Transverse colon (tissue), 4 donors: ENCODE measurements at regions not wholly inside any gene's neighbourhood (a gene's known extent, or its start where the extent isn't known, plus 50 kb on each side); places are given as distances from the start of the nearest gene placed in this dataset.

ENCODE experiments used
- DNase-seq: peaks from one replicate; pipeline ENCODE4 v3.0.0-alpha.2; 2019
- H3K27ac ChIP-seq, 4 donors: fragments of 200-600 bp; sonication (generic); 2 replicates each; pipeline ENCODE4 v1.5.1; 2016 to 2018; ENCODE audit warnings: inconsistent platforms in 4 of 4
- H3K27me3 ChIP-seq: fragments of 200-600 bp; sonication (generic); 2 replicates; pipeline ENCODE4 v1.5.1; 2017; ENCODE audit warnings: inconsistent platforms
- H3K36me3 ChIP-seq, 4 donors: fragments of 200-600 bp; sonication (generic); 2 replicates each; pipeline ENCODE4 v1.5.1; 2017 to 2019; ENCODE audit warnings: inconsistent platforms in 4 of 4
- H3K4me1 ChIP-seq, 4 donors: fragments of 200-600 bp; sonication (generic); 2 replicates each; pipeline ENCODE4 v1.5.1; 2017 to 2020; ENCODE audit warnings: inconsistent platforms in 4 of 4
- H3K4me3 ChIP-seq, 4 donors: fragments of 200-600 bp; sonication (generic); 1 replicate in 1 of 4; 2 replicates in 3 of 4; pipeline versions ENCODE4 v1.5.1 to v1.6.1; 2017 to 2019; ENCODE audit warnings: inconsistent platforms in 4 of 4
- H3K9me3 ChIP-seq, 2 donors: fragments of 200-600 bp; sonication (generic); 2 replicates each; pipeline ENCODE4 v1.5.1; 2017 to 2019; ENCODE audit warnings: inconsistent platforms in 2 of 2
- EP300 ChIP-seq: sonication (generic); formaldehyde crosslinking; IDR thresholded peaks from one replicate; pipeline ENCODE4 v1.6.1; 2017; ENCODE audit warnings: antibody characterized with exemption, low read depth
- POLR2A ChIP-seq: fragments of 450-650 bp; IDR thresholded peaks from one replicate; pipeline ENCODE4 v1.6.1; 2016; ENCODE audit warnings: antibody characterized with exemption, mild to moderate bottlenecking, moderate library complexity
- POLR2AphosphoS5 ChIP-seq, 3 donors: sonication (generic); formaldehyde crosslinking; IDR thresholded peaks; one replicate each; pipeline ENCODE4 v1.6.1; 2016; ENCODE audit warnings: antibody characterized with exemption in 3 of 3
- WGBS, 2 donors: methylation state at CpG; one replicate each; pipeline ENCODE4 v1.1.5; 2018; ENCODE audit warnings: low coverage in 1 of 2; 5-methylcytosine and 5-hydroxymethylcytosine counted together
- in situ Hi-C, 4 donors: fragments of 200-750 bp; cut with MboI; loops; one replicate each; pipeline versions ENCODE4 v1.15.0 to v1.15.1; 2017; ENCODE audit warnings: low sequenced_read_pairs in 3 of 4, low pct_ligation_motif_present in 1 of 4, low pct_unique_long_range_greater_than_20kb in 1 of 4
- intact Hi-C: fragments of 100-400 bp; cut with DNase I; formaldehyde crosslinking; loops from one replicate; pipeline ENCODE4 v1.15.1; 2023; ENCODE audit warnings: low total_unique reads
- TF ChIP-seq, protein P1 (sequence below), 5 experiments: fragments of 200-600 bp in 3 of 5; fragments of 450-650 bp in 2 of 5; sonication (generic) in 3 of 5; IDR thresholded peaks; 1 replicate in 2 of 5; 2 replicates in 3 of 5; pipeline ENCODE4 v1.5.1; 2016 to 2017; ENCODE audit warnings: antibody characterized with exemption in 5 of 5, inconsistent platforms in 3 of 5, mild to moderate bottlenecking in 2 of 5, moderate library complexity in 1 of 5

DNA sequence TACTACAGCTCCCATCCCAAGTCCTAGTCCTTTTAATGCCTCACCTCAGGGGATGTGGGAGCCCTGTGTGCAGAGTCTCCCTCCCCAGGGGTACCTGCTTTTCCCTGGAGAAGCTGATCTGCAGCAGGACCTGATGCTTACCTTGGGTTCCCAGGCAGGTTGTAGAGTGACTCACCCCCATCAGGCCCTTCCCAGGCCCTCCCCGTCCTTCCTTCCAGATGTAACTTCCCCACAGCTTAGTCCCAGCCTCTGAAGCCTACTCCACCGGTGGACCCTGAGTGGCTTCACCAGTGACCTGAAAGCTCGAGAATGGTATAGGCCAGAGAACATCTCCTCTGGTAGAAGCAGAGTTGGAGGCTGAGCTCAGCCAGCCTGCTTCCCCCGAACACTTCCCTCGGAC is 254.2 kb upstream of the STT3B start:
- 92% methylated on average over 5 of the region's 5 CpGs; no CpG with 5 or more reads in 1 of the 2 donors for WGBS, 2 donors
- no peaks in the 10 kb centered on the region for H3K36me3 ChIP-seq
- intact Hi-C loops = no loop called here
- H3K27me3 ChIP-seq = no peaks in the 10 kb centered on the region
- TF ChIP-seq POLR2AphosphoS5 (IDR thresholded peaks at IDR 0.05) (no peak), EP300 (no peak), POLR2A (no peak)
- TF ChIP-seq, protein P1, sequence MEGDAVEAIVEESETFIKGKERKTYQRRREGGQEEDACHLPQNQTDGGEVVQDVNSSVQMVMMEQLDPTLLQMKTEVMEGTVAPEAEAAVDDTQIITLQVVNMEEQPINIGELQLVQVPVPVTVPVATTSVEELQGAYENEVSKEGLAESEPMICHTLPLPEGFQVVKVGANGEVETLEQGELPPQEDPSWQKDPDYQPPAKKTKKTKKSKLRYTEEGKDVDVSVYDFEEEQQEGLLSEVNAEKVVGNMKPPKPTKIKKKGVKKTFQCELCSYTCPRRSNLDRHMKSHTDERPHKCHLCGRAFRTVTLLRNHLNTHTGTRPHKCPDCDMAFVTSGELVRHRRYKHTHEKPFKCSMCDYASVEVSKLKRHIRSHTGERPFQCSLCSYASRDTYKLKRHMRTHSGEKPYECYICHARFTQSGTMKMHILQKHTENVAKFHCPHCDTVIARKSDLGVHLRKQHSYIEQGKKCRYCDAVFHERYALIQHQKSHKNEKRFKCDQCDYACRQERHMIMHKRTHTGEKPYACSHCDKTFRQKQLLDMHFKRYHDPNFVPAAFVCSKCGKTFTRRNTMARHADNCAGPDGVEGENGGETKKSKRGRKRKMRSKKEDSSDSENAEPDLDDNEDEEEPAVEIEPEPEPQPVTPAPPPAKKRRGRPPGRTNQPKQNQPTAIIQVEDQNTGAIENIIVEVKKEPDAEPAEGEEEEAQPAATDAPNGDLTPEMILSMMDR (IDR thresholded peaks at IDR 0.05) = no peak
- no peak overlapping the region for H3K4me3 ChIP-seq
- DNase-seq = no peak
- in situ Hi-C loops = no loop called here
- no peak overlapping the region for H3K27ac ChIP-seq
- H3K4me1 ChIP-seq = no peaks in the 10 kb centered on the region
- no peaks in the 10 kb centered on the region for H3K9me3 ChIP-seq

DNA sequence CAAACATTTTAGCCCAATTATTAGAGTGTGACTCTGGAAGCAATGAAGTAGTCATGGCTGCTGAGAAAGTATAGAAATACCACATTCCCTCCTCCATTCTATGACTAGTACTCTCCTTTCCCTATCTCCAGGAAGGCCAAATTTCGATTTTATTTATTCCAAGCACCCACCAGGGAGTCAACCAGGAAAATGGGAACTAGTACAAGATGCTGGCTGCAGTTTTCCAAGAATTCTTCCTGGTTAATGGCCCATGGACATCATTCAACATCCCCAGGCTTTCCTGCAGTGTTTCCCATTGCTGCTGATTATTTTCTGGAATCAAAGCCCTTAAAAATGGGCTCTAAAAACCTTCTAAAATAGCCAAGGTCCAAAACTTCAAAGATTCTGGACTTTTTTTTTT is 247.9 kb upstream of the STT3B start:
- WGBS, 2 donors = 67% methylated on average over 1 of the region's 1 CpG
- in situ Hi-C loops (no loop called here), intact Hi-C loops (no loop called here)
- TF ChIP-seq POLR2AphosphoS5 (IDR thresholded peaks at IDR 0.05) (no peak), EP300 (no peak), POLR2A (no peak)
- TF ChIP-seq, protein P1 (IDR thresholded peaks at IDR 0.05) = no peak
- no peak for DNase-seq
- Histone ChIP-seq H3K36me3 (no peaks in the 10 kb centered on the region), H3K9me3 (no peaks in the 10 kb centered on the region), H3K4me1 (peaks cover 0 to 11% (median 3%) of the 10 kb centered on the region in 4 donors), H3K27ac (no peak overlapping the region), H3K4me3 (no peak overlapping the region), H3K27me3 (no peaks in the 10 kb centered on the region)

DNA sequence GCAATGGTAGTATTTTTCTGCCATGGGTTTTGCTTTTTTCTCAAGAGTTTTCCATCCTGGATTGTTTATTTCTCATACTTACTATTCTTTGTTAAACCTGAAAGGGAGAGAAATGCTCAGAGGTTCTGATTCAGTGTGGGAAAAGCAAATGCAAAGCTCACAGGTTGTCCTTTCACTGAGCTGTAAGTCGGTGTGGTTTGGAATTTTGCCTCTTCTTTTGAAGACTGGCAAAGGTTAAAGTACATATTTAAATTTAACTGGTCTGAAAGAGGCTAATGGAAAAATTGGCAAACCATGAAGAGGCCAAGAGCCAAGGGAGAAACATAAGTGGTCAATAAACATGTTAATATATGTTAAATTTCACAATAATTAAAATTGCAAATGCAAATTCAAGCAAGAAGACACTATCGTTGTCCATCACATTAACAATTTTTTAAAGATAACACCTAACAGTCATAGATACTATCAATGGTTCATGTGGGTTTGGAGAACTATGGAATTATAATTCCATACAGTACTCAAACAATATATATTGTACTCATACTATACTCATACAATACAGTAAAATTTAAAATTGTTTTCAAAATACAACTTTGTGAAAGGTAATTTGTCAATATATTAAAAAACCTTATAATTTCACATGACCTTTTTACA is 246.8 kb upstream of the STT3B start:
- in situ Hi-C loops (no loop called here), intact Hi-C loops (no loop called here)
- no peaks in the 10 kb centered on the region for H3K36me3 ChIP-seq
- DNase-seq = no peak
- 69 to 100% methylated on average over 2 of the region's 2 CpGs for WGBS, 2 donors
- H3K9me3 ChIP-seq = no peaks in the 10 kb centered on the region
- no peaks in the 10 kb centered on the region for H3K27me3 ChIP-seq
- no peak overlapping the region for H3K4me3 ChIP-seq
- no peak overlapping the region for H3K27ac ChIP-seq
- H3K4me1 ChIP-seq = peaks cover 0 to 11% (median 3%) of the 10 kb centered on the region in 4 donors
- TF ChIP-seq EP300 = no peak
- TF ChIP-seq POLR2AphosphoS5 (IDR thresholded peaks at IDR 0.05) = no peak
- TF ChIP-seq, protein P1 (IDR thresholded peaks at IDR 0.05) = no peak
- TF ChIP-seq POLR2A = no peak

DNA sequence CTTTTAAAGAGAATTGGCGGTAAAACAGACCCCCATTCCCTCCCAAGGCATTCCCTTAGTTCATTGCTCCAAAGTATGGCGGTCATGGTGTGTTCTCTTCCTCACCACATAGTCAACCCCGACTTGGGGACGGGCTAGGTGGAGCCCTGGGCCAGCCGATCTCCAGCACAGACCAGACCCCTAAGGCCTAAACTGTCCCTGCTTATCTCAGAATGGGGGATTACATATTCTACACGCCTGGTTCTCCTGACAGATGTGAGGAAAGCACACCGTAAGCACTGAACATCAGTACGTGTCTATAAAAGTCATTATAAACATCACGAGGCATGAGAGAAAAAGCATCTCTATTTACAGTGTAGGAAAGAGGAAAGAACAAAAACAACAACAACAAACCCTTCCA is 244.5 kb upstream of the STT3B start:
- no peaks in the 10 kb centered on the region for H3K9me3 ChIP-seq
- peaks cover 0 to 11% (median 3%) of the 10 kb centered on the region in 4 donors for H3K4me1 ChIP-seq
- intact Hi-C loops (no loop called here), in situ Hi-C loops (no loop called here)
- no peak for TF ChIP-seq EP300
- no peak for TF ChIP-seq POLR2AphosphoS5 (IDR thresholded peaks at IDR 0.05)
- TF ChIP-seq, protein P1 (IDR thresholded peaks at IDR 0.05) = no peak
- H3K36me3 ChIP-seq = no peaks in the 10 kb centered on the region
- DNase-seq = no peak
- 72 to 75% methylated on average over 6 to 9 of the region's 9 CpGs for WGBS, 2 donors
- H3K4me3 ChIP-seq = no peak overlapping the region
- no peak overlapping the region for H3K27ac ChIP-seq
- no peaks in the 10 kb centered on the region for H3K27me3 ChIP-seq
